HEK293T (cell line): ENCODE measurements at regions not wholly inside any gene's neighbourhood (a gene's known extent, or its start where the extent isn't known, plus 50 kb on each side); places are given as distances from the start of the nearest gene placed in this dataset.
"Not testable (repeated sequence)": the region's sequence is repeated elsewhere in the genome, so short reads cannot be mapped to it uniquely, and the experiment has no call there.

Experiments
- CTCF ChIA-PET: fragments of 350-600 bp; formaldehyde crosslinking; extraction: SDS; loops from one replicate; lab custom pipeline; 2021; ENCODE audit warnings: antibody characterized with exemption, inconsistent platforms; lab: Yijun Ruan, JAX
- POLR2A ChIA-PET: fragments of 350-600 bp; formaldehyde crosslinking; extraction: SDS; loops from one replicate; lab custom pipeline; 2020; ENCODE audit warnings: antibody characterized with exemption, inconsistent platforms; lab: Yijun Ruan, JAX
- DNase-seq: peaks from one replicate; pipeline ENCODE4 v3.0.0; 2012; ENCODE audit warnings: mixed read lengths; ENCODE audit errors: extremely low spot score
- ARNT ChIP-seq: fragments of 450-650 bp; IDR thresholded peaks from 2 replicates; pipeline ENCODE4 v1.6.1; 2017; ENCODE audit warnings: mild to moderate bottlenecking
- BHLHE40 ChIP-seq: fragments of 450-650 bp; IDR thresholded peaks from 2 replicates; pipeline ENCODE4 v1.6.1; 2016; ENCODE audit warnings: mild to moderate bottlenecking, moderate library complexity, borderline replicate concordance
- CTBP1 ChIP-seq: fragments of 450-650 bp; IDR thresholded peaks from 2 replicates; pipeline ENCODE4 v1.6.1; 2016; ENCODE audit warnings: borderline replicate concordance
- ELF4 ChIP-seq: fragments of 450-650 bp; IDR thresholded peaks from 2 replicates; pipeline ENCODE4 v1.6.1; 2017; ENCODE audit warnings: antibody characterized with exemption
- FOXA1 ChIP-seq: fragments of 450-650 bp; IDR thresholded peaks from 2 replicates; pipeline ENCODE4 v1.6.1; 2016; ENCODE audit warnings: mild to moderate bottlenecking
- FOXK2 ChIP-seq: fragments of 450-650 bp; IDR thresholded peaks from 2 replicates; pipeline ENCODE4 v1.6.1; 2016; ENCODE audit warnings: mild to moderate bottlenecking
- FOXM1 ChIP-seq: fragments of 450-650 bp; IDR thresholded peaks from 2 replicates; pipeline ENCODE4 v1.6.1; 2017; ENCODE audit warnings: mild to moderate bottlenecking, borderline replicate concordance
- HDGF ChIP-seq: fragments of 450-650 bp; IDR thresholded peaks from 2 replicates; pipeline ENCODE4 v1.6.1; 2017; ENCODE audit warnings: antibody characterized with exemption, borderline replicate concordance
- L3MBTL2 ChIP-seq: fragments of 450-650 bp; conservative IDR thresholded peaks from 2 replicates; pipeline ENCODE4 v1.6.1; 2016; ENCODE audit warnings: mild to moderate bottlenecking
- LEF1 ChIP-seq: fragments of 450-650 bp; IDR thresholded peaks from 2 replicates; pipeline ENCODE4 v1.6.1; 2017; ENCODE audit warnings: mild to moderate bottlenecking, borderline replicate concordance
- NFRKB ChIP-seq: fragments of 450-650 bp; IDR thresholded peaks from 2 replicates; pipeline ENCODE4 v1.6.1; 2016; ENCODE audit warnings: mild to moderate bottlenecking, moderate library complexity
- SP1 ChIP-seq: fragments of 450-650 bp; IDR thresholded peaks from 2 replicates; pipeline ENCODE4 v1.6.1; 2017
- SUZ12 ChIP-seq: fragments of 450-650 bp; IDR thresholded peaks from 2 replicates; pipeline ENCODE4 v1.6.1; 2016; ENCODE audit warnings: mild to moderate bottlenecking
- TARDBP ChIP-seq: fragments of 450-650 bp; IDR thresholded peaks from 2 replicates; pipeline ENCODE4 v1.6.1; 2016
- ZNF384 ChIP-seq: fragments of 450-650 bp; IDR thresholded peaks from 2 replicates; pipeline ENCODE4 v1.6.1; 2016
- TF ChIP-seq, protein P1 (sequence below): fragments of 450-650 bp; IDR thresholded peaks from 2 replicates; pipeline ENCODE4 v1.6.1; 2016

GRCh38 chr15:31200735-31201151, 99.2 kb upstream of the TRPM1 start:
- TF ChIP-seq SUZ12 (no peak), ARNT (no peak), FOXA1 (no peak), LEF1 (no peak), HDGF (no peak), CTBP1 (no peak), BHLHE40 (no peak), NFRKB (no peak), TARDBP (no peak), L3MBTL2 (no peak), FOXM1 (no peak), ZNF384 (no peak), SP1 (no peak), FOXK2 (no peak), ELF4 (no peak)
- TF ChIP-seq, protein P1, sequence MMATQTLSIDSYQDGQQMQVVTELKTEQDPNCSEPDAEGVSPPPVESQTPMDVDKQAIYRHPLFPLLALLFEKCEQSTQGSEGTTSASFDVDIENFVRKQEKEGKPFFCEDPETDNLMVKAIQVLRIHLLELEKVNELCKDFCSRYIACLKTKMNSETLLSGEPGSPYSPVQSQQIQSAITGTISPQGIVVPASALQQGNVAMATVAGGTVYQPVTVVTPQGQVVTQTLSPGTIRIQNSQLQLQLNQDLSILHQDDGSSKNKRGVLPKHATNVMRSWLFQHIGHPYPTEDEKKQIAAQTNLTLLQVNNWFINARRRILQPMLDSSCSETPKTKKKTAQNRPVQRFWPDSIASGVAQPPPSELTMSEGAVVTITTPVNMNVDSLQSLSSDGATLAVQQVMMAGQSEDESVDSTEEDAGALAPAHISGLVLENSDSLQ: no peak
- ChIA-PET POLR2A (no interaction called here), CTCF (interaction anchor here (0.6 kb wide), 2 partner anchors 281 to 436 kb away, joined by 3 to 5 read pairs; no protein-coding TSS in a partner anchor)
- no peak for DNase-seq

DNA sequence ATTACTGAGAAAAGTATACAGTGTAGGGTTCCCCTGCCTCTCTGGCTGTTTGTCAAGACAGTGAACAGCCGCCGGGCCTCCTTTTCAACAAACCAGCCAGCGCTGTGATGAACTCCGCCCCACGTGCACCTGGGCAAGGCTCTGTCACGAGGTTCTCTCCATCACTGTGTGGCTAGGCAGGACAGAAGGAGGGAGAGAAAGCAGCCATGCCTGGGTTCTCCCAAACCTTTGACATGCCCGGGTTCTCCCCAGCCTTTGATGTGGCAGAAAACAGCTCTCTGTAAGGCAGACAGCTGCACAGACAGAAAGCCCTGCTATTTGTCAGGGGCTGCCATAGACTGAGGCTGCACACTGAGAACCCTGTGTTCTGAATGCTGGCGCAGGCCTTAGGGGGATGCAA, 101.4 kb upstream of the TRPM1 start:
- POLR2A ChIA-PET: no interaction called here
- CTCF ChIA-PET: no interaction called here
- DNase-seq: no peak
- TF ChIP-seq LEF1: no peak
- no peak for TF ChIP-seq ARNT
- TF ChIP-seq, protein P1: no peak
- TF ChIP-seq ZNF384: no peak
- TF ChIP-seq SP1: no peak
- no peak for TF ChIP-seq HDGF
- TF ChIP-seq FOXK2: no peak
- no peak for TF ChIP-seq CTBP1
- TF ChIP-seq BHLHE40: no peak
- no peak for TF ChIP-seq FOXM1
- no peak for TF ChIP-seq L3MBTL2

DNA sequence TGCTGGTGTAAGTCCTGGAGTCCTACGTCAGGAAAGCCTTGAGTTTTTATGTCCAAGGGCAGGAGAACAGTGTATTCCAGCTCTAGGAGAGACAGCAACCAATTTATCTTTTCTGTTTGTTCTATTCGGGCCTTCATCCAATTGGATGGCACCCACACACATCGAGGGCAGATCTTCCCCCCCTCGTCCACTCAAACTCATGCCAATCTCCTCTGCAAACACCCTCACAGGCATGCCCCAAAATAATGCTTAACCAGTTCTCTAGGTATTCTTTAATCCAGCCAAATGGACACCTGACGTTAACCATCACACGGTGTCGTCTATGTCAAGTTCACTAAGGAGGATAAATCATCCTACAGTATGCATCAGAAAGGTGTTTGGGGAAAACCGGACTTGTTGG, 102.5 kb upstream of the TRPM1 start:
- DNase-seq: no peak
- ChIA-PET CTCF (no interaction called here), POLR2A (no interaction called here)
- TF ChIP-seq FOXK2 (no peak), BHLHE40 (no peak), ELF4 (no peak), HDGF (no peak), SP1 (no peak), TARDBP (no peak), LEF1 (no peak), FOXA1 (no peak), CTBP1 (no peak), ARNT (no peak)
- TF ChIP-seq, protein P1: no peak

DNA sequence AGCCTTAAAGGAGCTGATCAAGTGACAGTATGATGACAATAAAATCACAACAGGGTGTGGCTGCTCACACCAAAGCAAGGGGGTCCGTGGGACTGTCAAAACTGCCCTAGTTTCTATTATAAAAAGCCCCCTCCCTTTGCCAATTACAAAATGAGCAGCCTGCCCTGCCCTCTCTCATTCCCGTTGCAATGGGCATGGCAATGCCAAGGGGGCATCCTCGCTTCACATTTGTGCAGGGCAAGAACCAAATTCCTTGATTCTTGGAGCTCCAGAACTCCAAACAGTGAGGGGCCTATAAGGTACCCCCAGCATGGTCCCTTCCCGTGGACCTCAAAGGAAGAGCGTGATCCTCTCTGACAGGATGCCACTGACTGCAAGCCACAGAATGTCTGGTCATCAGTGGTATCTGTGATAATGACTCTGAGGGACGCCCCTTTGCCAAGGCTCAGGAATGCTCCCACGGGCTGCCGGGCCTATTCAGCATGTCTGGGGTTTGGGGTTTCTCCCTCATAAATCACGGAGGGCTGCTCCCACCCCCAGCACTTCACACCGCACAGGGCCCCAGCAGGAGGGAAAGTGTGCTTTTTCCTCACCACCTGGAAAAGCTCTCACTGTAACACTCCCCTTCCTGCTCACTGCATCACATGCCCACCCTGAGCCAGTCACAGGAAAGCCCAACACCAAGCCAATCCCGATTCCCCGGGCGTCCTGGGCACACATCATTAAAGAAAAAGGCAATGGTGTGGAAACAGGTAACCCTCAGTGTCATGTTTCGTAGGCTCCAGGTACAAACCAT, 105.1 kb upstream of the TRPM1 start:
- TF ChIP-seq SUZ12 (no peak), NFRKB (no peak), ZNF384 (no peak), HDGF (no peak), TARDBP (no peak), BHLHE40 (no peak), L3MBTL2 (no peak), SP1 (no peak), FOXK2 (no peak), FOXM1 (no peak), CTBP1 (no peak), LEF1 (no peak)
- ChIA-PET CTCF (no interaction called here), POLR2A (no interaction called here)
- no peak for DNase-seq

DNA sequence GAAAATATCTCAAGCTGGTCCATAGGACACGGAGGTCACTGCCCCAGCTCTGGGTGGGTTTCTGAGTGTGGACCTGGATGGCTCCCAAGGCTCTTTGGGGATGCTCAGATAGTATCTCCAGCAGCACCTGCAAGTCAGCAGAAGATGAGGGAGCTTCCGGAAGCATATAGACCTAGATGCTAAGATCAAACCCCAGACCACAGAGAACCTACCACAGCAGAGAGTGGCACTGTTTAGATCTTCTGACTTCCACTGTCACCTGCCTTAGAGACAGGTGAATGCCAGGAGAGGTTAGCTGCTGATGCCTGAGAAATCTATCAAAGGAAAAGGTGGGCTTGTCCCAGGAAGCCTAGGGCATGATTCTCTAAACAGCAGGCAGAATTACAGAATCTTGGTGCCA, 105.7 kb upstream of the TRPM1 start:
- CTCF ChIA-PET: no interaction called here
- TF ChIP-seq ARNT (no peak), ZNF384 (no peak), FOXM1 (no peak), HDGF (no peak), FOXK2 (no peak), NFRKB (no peak), L3MBTL2 (no peak), CTBP1 (no peak), SUZ12 (no peak), LEF1 (no peak), ELF4 (no peak), BHLHE40 (no peak), SP1 (no peak), TARDBP (no peak), FOXA1 (no peak)
- TF ChIP-seq, protein P1: no peak
- no peak for DNase-seq
- POLR2A ChIA-PET: no interaction called here

DNA sequence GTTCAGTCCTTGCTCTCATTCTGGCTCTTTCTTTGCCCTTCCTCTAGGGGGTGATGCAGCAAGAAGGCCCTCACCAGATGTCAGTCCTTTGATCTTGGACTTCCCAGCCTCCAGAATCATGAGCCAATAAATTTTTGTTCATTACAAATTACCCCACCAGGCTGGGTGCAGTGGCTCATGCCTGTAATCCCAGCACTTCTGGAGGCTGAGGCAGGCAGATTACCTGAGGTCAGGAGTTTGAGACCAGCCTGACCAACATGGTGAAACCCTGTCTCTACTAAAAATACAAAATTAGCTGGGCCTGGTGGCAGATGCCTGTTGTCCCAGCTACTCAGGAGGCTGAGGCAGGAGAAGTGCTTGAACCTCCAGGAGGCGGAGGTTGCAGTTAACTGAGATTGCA, 106.3 kb upstream of the TRPM1 start:
- DNase-seq, POLR2A ChIA-PET, CTCF ChIA-PET: not testable (repeated sequence)
